GM18498 (cell line): ENCODE measurements at regions not wholly inside any gene's neighbourhood (a gene's known extent, or its start where the extent isn't known, plus 50 kb on each side); places are given as distances from the start of the nearest gene placed in this dataset.
A peak's percentile ranks its signal among the peaks of the same experiment; 100 is the strongest.

Experiments
- ATAC-seq: cut with Tn5 transposase; IDR thresholded peaks from one replicate; pipeline ENCODE4 v1.9.1; 2021; ENCODE audit warnings: mild to moderate bottlenecking, moderate library complexity; ENCODE audit not compliant: unreplicated experiment

DNA sequence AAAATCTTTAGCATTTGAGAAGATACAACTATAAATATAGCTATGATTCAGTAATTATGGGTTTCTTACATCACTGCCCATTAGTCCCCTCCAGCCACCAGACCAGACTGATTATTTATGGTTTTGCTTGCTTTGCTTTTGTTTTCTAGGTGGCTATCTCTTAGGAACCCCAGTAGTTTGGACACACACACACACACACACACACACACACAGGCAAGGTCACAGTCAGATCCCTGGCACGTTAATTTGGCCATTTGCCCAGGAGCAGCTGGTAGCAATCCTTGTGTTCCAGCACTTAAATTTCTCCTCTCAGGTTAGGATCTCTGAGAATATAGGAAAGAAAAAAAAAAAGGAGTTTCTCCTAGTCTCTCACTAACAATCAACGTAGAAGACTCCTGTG lies 90.2 kb upstream of the RESF1 start:
- no peak for ATAC-seq

DNA sequence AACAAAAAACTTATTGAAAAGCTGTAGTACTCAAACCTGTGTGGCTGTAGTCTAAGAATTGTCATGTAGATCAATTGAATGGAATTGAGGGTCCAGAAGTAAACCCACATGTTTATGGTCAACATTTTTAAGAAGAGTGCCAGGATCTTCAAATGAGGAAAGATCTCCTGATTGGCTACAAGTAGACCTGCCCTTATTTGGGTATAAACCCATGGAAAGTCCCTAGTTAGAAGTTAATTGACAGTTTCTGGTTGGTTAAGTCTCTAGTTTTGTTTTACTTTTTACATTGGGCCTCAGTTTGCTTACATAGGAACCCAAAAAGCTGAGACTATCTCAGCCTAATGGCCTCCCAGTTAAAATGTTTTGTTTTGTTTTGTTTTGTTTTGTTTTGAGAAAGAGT lies 91.9 kb upstream of the RESF1 start:
- no peak for ATAC-seq

DNA sequence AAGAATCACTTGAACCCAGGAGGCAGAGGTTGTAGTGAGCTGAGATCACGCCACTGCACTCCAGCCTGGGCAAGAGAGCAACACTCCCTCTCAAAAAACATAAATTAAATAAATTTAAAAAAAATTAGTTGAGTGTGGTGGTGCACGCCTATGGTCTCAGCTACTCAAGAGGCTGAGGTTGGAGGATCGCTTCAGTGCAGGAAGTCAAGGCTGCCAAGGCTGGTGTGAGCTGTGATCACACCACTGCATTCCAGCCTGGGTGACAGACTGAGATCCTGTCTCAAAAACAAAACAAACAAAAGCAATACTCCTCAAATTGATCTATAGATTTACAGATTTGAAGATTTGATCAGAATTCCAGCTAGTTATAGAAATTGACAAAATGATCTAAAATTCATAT lies 92.7 kb upstream of the RESF1 start:
- no peak for ATAC-seq

DNA sequence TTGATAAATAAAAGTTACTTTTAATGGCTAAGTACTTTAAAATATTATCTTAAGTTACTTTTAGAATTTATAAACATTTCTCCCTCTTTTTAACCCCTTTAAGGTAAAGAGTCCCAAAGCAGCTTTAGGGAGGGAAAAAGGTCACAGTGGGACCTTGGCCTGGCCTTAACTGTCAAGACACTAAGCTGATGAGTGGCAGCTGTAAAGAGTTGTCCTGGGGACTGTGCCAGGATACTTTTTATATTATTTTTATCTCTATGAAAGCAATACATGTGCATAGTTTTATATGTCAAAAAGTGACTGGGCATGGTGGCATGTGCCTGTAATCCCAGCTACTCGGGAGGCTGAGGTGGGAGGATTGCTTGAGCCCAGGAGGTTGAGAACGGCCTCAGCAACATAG lies 94.2 kb upstream of the RESF1 start:
- ATAC-seq, result no peak

DNA sequence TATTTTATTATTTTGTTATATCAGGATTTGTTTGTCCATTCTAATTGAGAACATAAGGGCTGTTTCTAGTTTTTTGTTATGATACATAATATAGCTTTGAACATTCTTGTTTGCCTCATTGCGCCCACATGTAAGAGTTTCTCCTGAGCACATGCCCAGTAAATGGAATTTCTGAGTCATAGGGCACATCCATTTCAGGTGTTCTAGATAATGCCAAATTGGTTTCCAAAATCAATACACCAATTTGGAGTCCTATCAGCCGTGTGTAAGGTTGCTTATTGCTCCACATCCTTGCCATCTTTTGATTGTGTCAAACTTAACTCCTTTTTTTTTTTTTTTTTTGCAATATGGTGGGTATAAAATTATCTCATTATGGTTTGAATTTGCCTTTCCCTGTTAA lies 97.9 kb upstream of the RESF1 start:
- no peak for ATAC-seq

DNA sequence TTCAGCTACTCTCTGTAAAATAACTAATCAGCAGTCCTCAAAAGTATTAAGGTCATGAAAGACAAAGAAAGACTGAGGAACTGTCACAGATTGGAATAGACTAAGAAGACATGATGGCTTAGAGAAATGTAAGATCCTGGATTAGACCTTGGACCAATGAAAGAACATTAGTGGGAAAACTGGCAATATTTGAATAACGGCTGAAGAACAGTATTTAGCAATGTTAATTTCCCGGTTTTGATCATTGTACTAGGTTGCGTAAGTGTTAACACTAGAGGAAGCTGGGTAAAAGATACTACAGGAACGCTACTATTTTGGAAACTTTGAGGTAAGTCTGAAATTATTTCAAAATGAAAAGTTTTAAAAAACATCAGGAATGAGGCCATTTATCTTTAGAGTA lies 98.8 kb upstream of the RESF1 start:
- ATAC-seq, result no peak

DNA sequence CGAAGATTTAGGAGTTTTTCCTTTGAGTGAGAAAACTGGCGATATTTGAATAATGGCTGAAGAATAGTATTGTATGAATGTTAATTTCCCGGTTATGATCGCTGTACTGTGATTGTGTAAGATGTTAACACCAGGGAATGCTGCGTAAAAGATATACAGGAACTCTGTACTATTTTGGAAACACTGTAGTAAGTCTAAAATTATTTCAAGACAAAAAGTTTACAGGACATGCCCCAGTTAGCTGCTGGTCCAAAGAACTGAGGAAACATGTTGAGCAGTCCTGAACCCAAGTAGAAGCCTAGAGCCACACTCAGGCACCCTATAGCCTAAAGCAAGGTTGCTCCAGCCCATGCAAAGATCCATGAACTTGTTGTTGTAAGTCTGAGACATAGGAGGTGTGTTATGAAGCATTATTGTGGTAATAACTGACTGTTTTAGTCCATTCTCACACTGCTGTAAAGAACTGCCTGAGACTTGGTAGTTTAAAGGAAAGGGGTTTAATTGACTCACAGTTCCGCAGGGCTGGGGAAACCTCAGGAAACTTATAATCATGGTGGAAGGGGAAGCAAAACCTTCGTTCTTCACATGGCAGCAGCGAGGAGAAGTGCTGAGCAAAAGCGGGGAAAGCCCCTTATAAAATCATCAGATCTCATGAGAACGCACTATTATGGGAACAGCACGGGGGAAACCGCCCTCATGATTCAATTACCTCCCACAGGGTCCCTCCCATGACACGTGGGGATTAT lies 99.8 kb upstream of the RESF1 start:
- ATAC-seq, result peak; percentile 40

DNA sequence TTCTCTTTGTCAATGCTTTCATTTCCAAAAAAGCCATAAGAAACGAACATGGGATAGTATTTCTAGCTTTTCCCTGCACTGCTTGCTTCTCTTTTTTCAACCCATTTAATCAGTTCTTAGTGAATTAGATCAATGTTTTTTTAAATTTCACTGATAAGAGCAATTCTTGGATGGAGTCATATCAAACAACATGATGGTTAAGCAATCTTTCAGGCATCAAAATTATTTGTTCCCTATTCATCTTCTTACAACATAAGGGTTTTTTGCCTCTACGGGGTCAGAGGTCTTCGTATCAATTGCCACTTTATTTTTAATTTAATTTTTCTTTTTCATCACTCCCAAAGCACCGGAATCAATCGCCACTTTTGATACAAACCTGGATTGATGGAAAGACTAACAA lies 103.8 kb upstream of the RESF1 start:
- no peak for ATAC-seq

DNA sequence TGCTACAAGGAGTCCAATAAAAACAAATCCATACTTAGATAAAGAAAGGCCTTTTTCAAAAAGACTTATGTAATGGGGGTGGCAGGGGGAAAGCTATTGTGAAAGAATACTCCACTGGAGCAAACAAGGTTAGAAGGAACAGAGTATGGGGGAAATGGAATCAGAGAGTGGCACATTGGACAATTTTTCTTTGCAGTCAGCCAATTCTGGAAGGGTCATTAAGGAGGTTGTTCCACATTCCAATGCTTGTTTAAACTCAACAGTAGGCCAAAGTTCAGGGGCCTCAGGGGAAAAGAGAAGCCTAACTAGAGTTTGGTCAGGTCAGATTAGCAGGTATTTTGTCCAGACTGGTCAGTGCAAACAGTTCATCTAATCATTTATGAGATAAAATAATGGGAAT lies 105.2 kb upstream of the RESF1 start:
- ATAC-seq, result no peak

DNA sequence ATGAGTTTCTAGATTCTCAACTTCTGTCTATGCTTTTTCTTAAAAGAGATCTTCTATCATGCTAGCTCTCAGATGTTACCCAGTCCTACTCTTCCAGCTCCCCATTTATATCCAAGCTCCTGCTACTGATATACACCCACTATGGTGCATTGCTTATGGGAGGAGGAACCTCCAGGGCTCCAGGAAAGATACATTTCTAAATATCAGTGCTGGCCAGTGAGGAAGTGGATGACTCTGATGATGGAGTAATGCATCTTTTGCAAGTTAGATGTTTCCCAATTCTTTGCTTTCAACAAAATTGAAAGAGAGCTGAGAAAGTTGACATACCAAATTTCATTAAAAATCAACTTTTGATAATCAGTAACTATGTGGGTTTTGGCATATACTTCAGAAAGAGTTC lies 105.7 kb upstream of the RESF1 start:
- ATAC-seq, result no peak

DNA sequence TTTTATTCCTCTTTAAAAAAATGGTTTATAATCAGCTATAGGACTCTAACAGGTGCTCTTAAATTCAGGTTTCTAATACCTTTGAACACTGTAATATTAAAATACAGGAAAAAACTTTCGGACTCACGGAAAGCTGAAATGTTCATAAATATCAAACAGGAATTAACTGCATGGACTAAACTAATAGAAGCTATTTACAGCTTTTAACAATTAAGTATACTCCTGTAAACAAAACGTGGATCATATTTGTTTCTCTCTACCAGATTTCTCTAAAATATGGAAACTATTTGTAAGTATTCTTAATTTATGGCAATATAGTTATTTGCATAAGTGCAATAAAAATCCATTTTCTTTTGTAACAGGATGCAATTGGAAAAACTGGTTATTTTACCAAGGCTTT lies 108.9 kb upstream of the RESF1 start:
- no peak for ATAC-seq

DNA sequence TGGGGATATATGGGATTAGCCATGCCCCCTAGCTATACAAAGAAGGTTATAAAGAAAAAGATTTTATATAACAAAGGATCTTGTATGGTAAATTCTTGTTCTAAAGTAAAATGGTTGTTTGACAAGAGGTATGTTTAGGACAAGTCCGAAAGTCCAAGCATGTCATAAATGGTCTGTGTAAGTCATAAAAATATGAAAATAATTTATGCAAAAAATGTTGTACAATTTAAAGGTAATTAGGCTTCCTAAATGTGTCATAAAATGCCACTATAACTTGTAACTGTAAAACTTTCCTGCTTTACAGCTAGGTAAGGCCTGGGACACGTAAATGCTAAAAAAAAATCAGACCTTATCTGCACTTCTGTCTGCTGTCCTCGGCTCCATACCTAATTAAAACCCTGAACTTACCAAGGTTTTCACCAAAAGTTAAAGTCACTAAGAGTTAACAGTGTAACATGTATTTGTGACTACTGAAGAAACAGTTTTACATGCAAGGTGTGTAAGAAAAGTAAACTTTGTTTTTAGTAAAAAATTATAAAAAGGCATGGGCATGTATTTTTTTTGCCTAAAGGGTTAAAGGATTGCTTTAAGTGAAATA lies 110.0 kb upstream of the RESF1 start:
- no peak for ATAC-seq

DNA sequence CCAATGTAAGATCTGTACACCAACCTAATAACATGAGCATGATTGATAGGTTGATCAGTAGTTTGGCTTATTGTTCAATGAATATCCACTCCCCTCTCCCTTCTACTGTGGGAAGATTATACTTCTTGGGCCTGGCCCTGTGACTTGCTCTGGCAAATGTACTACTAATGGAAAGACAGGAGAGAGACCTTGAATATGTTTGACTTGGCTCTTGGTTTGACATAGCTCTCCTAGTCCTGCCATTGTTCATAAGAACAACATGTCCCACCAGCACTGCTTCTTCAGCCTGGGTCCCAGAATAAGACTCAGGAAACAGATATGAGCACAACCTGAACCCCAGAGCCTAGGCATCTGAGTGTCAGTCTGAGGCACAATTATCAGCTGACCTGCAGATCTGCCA lies 112.8 kb upstream of the RESF1 start:
- ATAC-seq, result no peak

DNA sequence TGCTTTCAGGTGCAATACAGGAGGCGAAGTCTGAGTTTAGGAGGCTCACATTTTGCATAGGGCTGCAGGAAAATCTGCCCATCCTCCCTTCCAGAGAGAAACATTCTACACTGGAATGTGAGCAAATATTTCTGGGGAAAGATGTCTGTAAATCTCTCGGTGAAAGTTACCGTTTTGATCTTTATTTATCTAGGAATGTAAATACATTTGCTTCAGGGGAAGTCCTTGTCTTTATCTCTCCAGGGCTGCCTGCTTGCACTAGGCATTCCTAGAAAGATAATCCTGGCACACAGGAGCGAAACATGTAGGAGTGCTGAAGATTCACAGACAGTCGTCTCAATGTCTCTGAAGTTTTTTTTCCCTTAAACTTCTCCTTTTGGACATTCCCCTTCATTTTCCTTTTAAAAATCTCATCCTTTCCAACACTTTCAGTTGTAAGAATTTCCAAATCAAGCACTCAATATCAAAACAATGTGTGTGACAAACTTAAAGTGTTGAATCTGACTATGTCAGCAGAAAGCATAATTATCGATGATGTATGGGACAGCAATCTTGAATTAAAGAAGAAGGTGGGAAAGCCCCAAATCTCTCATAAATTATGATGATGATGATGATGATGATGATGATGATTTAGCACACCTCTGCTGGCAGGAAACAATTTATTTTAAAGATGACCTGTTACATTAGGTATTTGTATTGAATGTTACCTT lies 113.4 kb upstream of the RESF1 start:
- ATAC-seq, result no peak

DNA sequence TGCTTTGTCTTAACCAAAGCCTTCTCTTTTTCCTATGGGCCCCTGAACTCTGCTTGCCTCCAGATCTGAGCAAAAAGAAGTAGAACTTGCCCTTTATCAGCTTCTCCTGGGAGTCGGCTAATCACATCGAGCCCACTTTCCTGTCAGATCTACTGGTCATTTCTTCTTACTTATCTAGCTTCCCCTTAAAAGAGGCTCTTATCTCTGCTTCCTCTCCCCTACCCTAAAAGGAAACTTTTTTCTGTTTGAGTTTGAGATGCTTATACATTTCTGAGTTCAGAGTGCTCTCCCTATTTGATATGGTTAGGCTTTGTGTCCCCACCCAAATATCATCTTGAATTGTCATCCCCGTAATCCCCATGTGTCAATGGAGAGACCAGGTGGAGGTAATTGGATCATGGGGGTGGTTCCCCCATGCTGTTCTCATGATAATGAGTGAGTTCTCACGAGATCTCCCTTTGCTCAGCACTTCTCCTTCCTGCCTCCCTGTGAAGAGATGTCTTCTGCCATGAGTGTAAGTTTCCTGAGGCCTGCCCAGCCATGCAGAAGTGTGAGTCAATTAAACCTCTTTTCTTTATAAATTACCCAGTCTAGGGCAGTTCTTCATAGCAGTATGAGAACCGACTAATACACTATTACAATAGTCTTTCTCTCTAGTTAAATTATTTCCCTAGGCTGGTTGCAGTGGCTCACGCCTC lies 114.7 kb upstream of the AMN1 start:
- no peak for ATAC-seq

DNA sequence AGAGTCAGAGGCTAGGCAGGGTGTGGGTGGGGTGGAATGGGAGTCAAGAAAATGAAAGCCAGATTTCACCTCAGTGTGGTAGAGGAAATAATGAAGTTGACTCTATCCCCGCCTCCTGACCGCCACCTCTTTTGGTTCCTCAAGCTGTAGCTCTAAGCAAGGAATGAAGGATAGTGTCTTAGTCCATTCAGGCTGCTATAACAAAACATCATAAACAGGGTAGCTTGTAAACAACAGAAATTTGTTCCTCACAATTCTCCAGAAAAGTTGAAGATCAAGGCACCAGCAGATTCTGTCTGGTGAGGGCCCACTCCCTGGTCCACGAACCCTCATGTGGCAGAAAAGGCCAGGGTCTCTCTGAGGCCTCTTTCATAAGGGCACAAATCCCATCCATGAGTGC lies 109.1 kb upstream of the AMN1 start:
- no peak for ATAC-seq

DNA sequence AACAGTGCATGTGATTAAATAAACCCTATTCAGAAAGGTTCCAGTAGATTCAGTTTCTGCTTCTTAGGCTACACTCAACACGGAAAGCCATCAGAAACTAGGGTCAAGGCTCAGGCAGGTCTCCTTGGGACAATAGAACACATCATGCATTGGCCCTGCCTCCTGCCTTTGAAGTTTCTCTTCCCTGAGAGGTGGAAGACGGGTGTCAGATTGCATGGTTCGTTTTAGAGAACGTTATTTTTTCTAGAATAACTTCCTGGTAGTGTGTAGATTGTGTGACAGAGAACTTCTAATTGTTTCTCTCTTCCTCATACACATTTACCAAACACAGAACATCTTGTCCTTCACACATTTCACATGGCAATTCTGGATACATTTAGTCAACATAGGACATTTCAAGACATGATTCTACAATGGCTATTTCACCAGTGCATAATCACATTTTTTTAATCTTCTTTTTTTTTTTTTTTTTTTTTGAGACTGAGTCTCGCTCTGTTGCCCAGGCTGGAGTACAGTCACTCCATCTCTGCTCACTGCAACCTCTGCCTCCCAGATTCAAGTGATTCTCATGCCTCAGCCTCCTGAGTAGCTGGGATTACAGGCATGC lies 106.6 kb upstream of the AMN1 start:
- no peak for ATAC-seq

DNA sequence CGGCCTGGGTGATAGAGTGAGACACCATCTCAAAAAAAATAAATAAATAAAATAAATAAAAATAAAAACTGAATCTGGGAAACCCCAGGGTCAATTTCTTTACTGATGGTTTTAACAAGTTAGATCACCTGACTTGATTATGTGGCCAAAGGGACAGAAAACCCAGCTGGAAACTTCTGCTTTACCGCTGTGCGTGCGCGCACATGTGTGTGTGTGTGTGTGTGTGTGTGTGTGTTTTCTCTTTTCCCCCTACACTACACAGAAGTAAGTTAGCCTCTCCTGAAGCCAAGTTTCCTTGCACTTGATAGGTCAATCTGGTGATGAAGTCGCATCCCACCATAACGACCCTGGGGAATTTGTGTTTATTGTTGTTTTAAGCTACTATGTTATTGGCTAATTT lies 105.3 kb upstream of the AMN1 start:
- ATAC-seq, result no peak

DNA sequence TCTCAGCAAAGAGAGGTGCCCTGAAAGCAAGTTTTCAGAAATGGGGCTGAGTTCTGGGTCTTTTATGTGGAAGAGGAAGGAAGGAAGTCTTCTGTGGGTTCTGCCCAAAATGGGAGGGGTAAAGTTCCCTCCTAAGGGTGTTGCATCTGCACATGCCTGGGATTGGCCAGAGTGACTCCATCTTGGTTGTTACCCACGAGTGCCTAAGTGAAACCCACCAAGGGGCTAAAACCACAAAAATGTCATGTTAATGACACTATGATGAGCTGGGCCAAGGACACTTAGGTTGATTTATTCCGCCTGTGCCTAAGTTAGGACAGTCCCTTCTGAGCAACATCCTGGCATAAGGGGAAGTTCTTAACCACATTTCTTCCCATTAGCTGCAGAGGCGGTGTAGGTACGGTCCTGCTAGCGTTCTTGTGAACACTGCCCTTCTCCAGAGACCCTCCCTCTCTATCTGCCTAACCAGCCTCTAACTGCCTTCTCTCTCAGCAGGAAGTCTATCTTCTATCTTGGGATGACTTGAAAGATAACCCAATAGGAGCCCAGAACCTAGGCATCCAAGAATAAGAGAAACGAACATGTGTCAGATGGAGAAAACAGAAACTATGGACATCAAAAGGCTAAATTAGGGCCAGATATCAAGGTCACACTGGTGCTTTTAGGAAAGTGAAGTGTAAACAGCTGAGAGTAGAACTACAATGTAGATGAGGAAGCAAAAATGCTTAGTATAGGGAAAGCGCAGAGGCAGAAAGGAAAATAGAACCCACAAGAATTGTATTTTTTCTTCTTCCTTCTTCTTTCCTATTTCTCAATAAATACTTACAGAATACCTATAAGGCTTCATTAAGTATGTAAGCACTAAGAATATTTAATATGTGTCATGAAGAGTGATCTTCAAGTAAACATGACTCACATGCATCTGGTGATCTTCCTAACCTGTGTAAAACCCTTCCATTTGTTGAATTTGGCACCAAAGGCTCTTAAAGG lies 104.2 kb upstream of the AMN1 start:
- ATAC-seq, result peak; percentile 62

DNA sequence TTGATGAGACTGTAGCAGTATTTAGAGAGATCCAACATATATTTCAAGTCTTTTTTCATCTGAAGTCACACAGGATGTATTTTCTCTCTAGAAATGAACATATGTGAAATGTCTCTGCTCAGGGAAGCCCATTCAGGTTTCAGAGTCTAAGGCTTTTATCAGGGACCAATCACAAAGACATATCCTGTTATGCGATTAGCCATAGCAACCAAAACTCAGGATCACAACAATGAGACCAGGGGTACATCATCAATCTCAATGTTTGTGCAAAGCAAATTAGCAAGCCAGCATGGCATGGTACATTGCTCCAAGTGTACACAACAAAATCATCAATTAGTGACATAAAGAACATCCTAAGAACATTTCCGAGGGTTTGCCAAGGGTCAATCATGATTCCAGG lies 99.2 kb upstream of the AMN1 start:
- ATAC-seq, result no peak
